ENCODE measurements at regions not wholly inside any gene's neighbourhood (a gene's known extent, or its start where the extent isn't known, plus 50 kb on each side); places are given as distances from the start of the nearest gene placed in this dataset.
"Not testable (repeated sequence)": the region's sequence is repeated elsewhere in the genome, so short reads cannot be mapped to it uniquely, and the experiment has no call there.

- TF ChIP-seq POLR2A (IDR thresholded peaks at IDR 0.05) (no peak), CTCF (IDR thresholded peaks at IDR 0.05) (no peak)
- Histone ChIP-seq H3K4me1 (no peaks in the 10 kb centered on the region), H3K9me3 (peaks cover 0 to 4% (median 0%) of the 10 kb centered on the region in 3 donors), H3K27ac (no peak overlapping the region), H3K36me3 (no peaks in the 10 kb centered on the region), H3K4me3 (no peak overlapping the region), H3K27me3 (no peaks in the 10 kb centered on the region)
- intact Hi-C loops (cut with DNase I) = no loop called here
- DNase-seq = no peak
- WGBS, 2 donors = 54 to 67% methylated on average over 2 to 4 of the region's 4 CpGs
These were observed 357.1 kb upstream of the KLHL4 start for GRCh38 chrX:87160435-87161010.

GRCh38 chrX:87167841-87168240 is 349.8 kb upstream of the KLHL4 start:
- H3K4me3 ChIP-seq = no peak overlapping the region
- TF ChIP-seq CTCF (IDR thresholded peaks at IDR 0.05) (no peak), POLR2A (IDR thresholded peaks at IDR 0.05) (no peak)

DNA sequence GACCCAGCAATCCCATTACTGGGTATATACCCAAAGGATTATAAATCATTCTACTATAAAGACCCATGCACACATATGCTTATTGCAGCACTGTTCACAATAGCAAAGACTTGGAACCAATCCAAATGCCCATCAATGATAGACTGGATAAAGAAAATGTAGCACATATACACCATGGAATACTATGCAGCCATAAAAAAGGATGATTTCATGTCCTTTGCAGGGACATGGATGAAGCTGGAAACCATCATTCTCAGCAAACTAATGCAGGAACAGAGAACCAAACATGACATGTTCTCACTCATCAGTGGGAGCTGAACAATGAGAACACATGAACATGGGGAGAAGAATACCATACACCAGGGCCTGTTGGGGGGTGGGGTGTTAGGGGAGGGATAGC is 339.6 kb upstream of the KLHL4 start:
- intact Hi-C loops (cut with DNase I) = not testable (repeated sequence)

More at GRCh38 chrX:87167841-87168240, 349.8 kb upstream of the KLHL4 start:
- intact Hi-C loops (cut with DNase I) = no loop called here
- Histone ChIP-seq H3K36me3 (no peaks in the 10 kb centered on the region), H3K27me3 (no peaks in the 10 kb centered on the region), H3K9me3 (no peaks in the 10 kb centered on the region), H3K4me1 (no peaks in the 10 kb centered on the region), H3K27ac (no peak overlapping the region)
- DNase-seq = no peak

More for the DNA sequence above, 339.6 kb upstream of the KLHL4 start:
- not testable (repeated sequence) for DNase-seq, H3K36me3 ChIP-seq, H3K27ac ChIP-seq, H3K4me1 ChIP-seq, H3K9me3 ChIP-seq, H3K27me3 ChIP-seq, H3K4me3 ChIP-seq

Small RNA genes lying in the stretch of these regions (small RNA-seq; reads per million reads assigned to genes)
- 0 to 0.14 (median 0) reads per million in 4 donors for gene RF00279
- 0 to 0.18 (median 0) reads per million in 4 donors for gene Z82210.1
